ENCODE measurements at regions not wholly inside any gene's neighbourhood (a gene's known extent, or its start where the extent isn't known, plus 50 kb on each side); places are given as distances from the start of the nearest gene placed in this dataset.
"Not testable (repeated sequence)": the region's sequence is repeated elsewhere in the genome, so short reads cannot be mapped to it uniquely, and the experiment has no call there.

DNA sequence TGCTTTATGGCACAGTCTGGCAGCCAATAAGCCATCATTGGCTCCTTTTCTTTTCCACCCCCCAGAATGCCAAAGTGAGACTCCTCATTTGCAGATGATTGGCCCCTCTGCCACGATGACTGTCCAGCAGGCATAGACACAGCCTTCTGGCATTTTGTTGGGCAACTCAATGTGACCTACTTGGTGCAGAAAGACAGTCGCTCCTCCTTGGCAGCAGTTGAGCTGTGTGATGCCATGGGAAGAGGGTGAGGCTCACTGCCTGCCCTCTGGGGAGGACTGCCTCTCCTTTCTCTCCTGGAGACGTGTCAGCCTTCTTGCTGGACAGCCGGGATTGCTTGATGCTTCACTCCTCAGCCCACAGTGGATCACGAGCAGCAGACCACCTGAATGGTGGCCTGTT is 264.9 kb downstream of the C12orf75 start:
- TF ChIP-seq, protein P1, sequence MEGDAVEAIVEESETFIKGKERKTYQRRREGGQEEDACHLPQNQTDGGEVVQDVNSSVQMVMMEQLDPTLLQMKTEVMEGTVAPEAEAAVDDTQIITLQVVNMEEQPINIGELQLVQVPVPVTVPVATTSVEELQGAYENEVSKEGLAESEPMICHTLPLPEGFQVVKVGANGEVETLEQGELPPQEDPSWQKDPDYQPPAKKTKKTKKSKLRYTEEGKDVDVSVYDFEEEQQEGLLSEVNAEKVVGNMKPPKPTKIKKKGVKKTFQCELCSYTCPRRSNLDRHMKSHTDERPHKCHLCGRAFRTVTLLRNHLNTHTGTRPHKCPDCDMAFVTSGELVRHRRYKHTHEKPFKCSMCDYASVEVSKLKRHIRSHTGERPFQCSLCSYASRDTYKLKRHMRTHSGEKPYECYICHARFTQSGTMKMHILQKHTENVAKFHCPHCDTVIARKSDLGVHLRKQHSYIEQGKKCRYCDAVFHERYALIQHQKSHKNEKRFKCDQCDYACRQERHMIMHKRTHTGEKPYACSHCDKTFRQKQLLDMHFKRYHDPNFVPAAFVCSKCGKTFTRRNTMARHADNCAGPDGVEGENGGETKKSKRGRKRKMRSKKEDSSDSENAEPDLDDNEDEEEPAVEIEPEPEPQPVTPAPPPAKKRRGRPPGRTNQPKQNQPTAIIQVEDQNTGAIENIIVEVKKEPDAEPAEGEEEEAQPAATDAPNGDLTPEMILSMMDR (IDR thresholded peaks at IDR 0.05) = no peak
- DNase-seq = no peak
- ChIA-PET CTCF (no interaction called here), POLR2A (no interaction called here)
- Mint-ChIP-seq H3K36me3 (ENCODE audit: low read depth) (no peaks in the 10 kb centered on the region), H3K4me3 (no peak overlapping the region), H3K27me3 (peaks cover 2% of the 10 kb centered on the region), H3K4me1 (no peaks in the 10 kb centered on the region), H3K9me3 (no peaks in the 10 kb centered on the region), H3K27ac (no peak overlapping the region)
- intact Hi-C loops (cut with micrococcal nuclease) = no loop called here
- ATAC-seq (ENCODE audit: low read depth) = no peak

DNA sequence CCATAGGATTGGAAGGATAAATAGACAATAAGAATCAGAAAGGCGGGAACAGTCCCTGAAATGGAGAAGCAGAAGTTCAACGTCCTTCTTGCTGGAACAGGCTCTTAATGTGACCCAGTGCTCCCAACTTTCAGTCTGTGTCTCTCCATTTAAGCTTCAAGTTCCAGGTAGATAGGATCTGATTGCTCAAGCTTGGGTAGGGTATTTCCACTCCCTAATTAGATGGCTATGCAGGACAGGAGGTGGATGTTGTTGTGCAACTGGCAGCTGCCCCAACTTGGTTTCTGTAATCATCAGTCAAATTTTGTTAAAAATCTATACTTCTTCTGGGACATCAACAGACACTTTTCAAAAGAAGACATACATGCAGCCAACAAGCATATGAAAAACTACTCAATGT is 266.2 kb downstream of the C12orf75 start:
- Mint-ChIP-seq H3K4me3 (no peak overlapping the region), H3K27ac (no peak overlapping the region), H3K36me3 (ENCODE audit: low read depth) (no peaks in the 10 kb centered on the region), H3K9me3 (no peaks in the 10 kb centered on the region), H3K27me3 (peaks cover 2% of the 10 kb centered on the region), H3K4me1 (no peaks in the 10 kb centered on the region)
- intact Hi-C loops (cut with micrococcal nuclease) = no loop called here
- ChIA-PET CTCF (no interaction called here), POLR2A (no interaction called here)
- ATAC-seq (ENCODE audit: low read depth) = no peak
- TF ChIP-seq, protein P1 (IDR thresholded peaks at IDR 0.05) = no peak
- DNase-seq = no peak

GRCh38 chr12:105598031-105598430 is 267.5 kb downstream of the C12orf75 start:
- Mint-ChIP-seq H3K27ac (no peak overlapping the region), H3K4me1 (no peaks in the 10 kb centered on the region), H3K27me3 (peaks cover 2% of the 10 kb centered on the region), H3K36me3 (ENCODE audit: low read depth) (no peaks in the 10 kb centered on the region), H3K4me3 (no peak overlapping the region), H3K9me3 (no peaks in the 10 kb centered on the region)
- TF ChIP-seq, protein P1 (IDR thresholded peaks at IDR 0.05) = no peak
- CTCF ChIA-PET = no interaction called here
- intact Hi-C loops (cut with micrococcal nuclease) = no loop called here
- no peak for DNase-seq
- ATAC-seq (ENCODE audit: low read depth) = no peak
- POLR2A ChIA-PET = no interaction called here

DNA sequence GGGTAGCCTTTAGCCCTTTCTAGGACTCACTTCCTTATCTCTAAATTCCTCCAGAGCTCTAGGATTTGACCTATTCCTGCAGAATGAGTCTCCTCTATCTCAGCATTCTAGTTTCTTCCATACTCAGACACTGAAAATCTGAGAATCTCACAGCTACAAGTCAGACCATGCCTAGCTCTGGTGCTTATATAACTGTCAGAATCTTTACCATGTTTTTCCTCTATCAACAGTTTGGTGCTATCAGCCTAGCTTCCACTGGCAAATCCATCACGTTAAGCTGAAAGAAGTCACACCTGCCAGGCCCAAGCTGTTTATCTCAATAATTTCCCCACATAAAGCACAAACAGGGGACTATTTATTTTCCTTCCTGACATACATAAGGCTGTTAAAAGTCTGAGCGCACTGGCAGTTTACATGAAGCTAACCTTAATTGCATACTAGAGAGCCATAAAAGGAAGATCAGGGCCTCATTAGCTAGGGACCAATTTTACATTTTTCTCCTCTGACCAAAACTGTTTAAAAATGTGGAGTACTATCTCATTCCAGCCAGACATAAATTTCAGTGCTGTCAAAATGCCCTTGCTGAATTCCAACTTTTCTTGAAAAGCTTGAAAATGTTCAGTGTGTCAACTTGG is 270.5 kb downstream of the C12orf75 start:
- no peaks in the 10 kb centered on the region for H3K27me3 Mint-ChIP-seq
- DNase-seq = no peak
- no peak for ATAC-seq (ENCODE audit: low read depth)
- H3K4me3 Mint-ChIP-seq = no peak overlapping the region
- H3K36me3 Mint-ChIP-seq (ENCODE audit: low read depth) = no peaks in the 10 kb centered on the region
- intact Hi-C loops (cut with micrococcal nuclease) = no loop called here
- ChIA-PET CTCF (no interaction called here), POLR2A (no interaction called here)
- no peaks in the 10 kb centered on the region for H3K9me3 Mint-ChIP-seq
- H3K27ac Mint-ChIP-seq = no peak overlapping the region
- TF ChIP-seq, protein P1 (IDR thresholded peaks at IDR 0.05) = no peak
- H3K4me1 Mint-ChIP-seq = no peaks in the 10 kb centered on the region

GRCh38 chr12:105602312-105602711 is 271.8 kb downstream of the C12orf75 start:
- ATAC-seq (ENCODE audit: low read depth); H3K4me1 Mint-ChIP-seq; CTCF ChIA-PET; intact Hi-C loops (cut with micrococcal nuclease); H3K27me3 Mint-ChIP-seq; H3K4me3 Mint-ChIP-seq; H3K27ac Mint-ChIP-seq; DNase-seq; H3K9me3 Mint-ChIP-seq; H3K36me3 Mint-ChIP-seq (ENCODE audit: low read depth); POLR2A ChIA-PET: not testable (repeated sequence)

- H3K9me3 Mint-ChIP-seq; H3K27ac Mint-ChIP-seq; CTCF ChIA-PET; H3K4me1 Mint-ChIP-seq; H3K27me3 Mint-ChIP-seq; H3K4me3 Mint-ChIP-seq; intact Hi-C loops (cut with micrococcal nuclease); ATAC-seq (ENCODE audit: low read depth); POLR2A ChIA-PET; H3K36me3 Mint-ChIP-seq (ENCODE audit: low read depth); DNase-seq: not testable (repeated sequence)
Observed at GRCh38 chr12:105604281-105604680, 273.8 kb downstream of the C12orf75 start.

GRCh38 chr12:105606613-105607012 is 276.1 kb downstream of the C12orf75 start:
- H3K9me3 Mint-ChIP-seq; intact Hi-C loops (cut with micrococcal nuclease); H3K4me1 Mint-ChIP-seq; POLR2A ChIA-PET; CTCF ChIA-PET; ATAC-seq (ENCODE audit: low read depth); H3K4me3 Mint-ChIP-seq; H3K36me3 Mint-ChIP-seq (ENCODE audit: low read depth); H3K27ac Mint-ChIP-seq; DNase-seq; H3K27me3 Mint-ChIP-seq: not testable (repeated sequence)

DNA sequence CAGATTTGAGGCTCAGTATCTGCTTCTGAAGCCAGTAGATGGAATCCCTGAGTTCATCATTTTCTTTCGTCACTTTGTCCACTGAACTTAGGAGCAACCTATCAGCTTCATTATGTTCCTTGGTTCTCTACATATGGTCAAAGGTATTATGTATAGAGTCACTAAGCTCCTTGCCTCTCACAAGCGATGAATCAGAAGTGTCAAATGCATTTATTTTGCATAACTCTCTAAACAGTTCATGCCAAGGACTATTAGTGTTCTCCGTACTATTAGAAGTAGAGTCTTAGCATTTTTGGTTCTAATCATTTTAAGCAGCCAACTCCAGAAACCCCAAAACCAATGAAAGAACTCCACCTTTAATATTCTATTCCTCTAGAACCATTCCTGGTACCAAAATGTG is 278.5 kb downstream of the C12orf75 start:
- H3K4me1 Mint-ChIP-seq; H3K27ac Mint-ChIP-seq; intact Hi-C loops (cut with micrococcal nuclease); H3K27me3 Mint-ChIP-seq; H3K9me3 Mint-ChIP-seq; H3K36me3 Mint-ChIP-seq (ENCODE audit: low read depth); POLR2A ChIA-PET; DNase-seq; H3K4me3 Mint-ChIP-seq; ATAC-seq (ENCODE audit: low read depth); CTCF ChIA-PET: not testable (repeated sequence)
